ENCODE measurements at regions not wholly inside any gene's neighbourhood (a gene's known extent, or its start where the extent isn't known, plus 50 kb on each side); places are given as distances from the start of the nearest gene placed in this dataset.
"Not testable (repeated sequence)": the region's sequence is repeated elsewhere in the genome, so short reads cannot be mapped to it uniquely, and the experiment has no call there.

GRCh38 chr3:109918740-109919139 lies 581.4 kb upstream of the DPPA4 start:
- no peak for DNase-seq

GRCh38 chr3:109920749-109921148 lies 583.4 kb upstream of the DPPA4 start:
- no peak for DNase-seq

DNA sequence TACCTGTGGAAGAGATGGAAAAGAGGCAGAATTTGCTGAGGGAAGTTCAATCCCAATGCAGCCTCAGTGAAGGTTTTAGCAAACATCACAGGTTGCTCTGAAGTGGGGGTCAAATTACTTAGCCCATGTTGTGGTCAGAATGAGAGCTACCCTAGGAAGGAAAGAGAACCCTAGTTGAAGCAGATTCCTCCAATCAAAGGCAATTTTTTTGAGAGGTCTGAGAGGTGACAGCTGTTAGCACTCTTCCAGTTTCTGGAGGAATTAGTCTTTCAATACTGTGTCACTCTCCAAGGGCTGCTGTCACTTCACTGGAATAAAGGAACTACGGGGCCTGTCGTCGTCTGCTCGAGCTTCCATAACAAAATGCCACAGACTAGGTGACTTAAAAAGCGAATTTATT lies 584.2 kb upstream of the DPPA4 start:
- no peak for DNase-seq

- no peak for DNase-seq
These were observed 585.5 kb upstream of the DPPA4 start for GRCh38 chr3:109922856-109923255.

GRCh38 chr3:109923431-109923830 lies 586.1 kb upstream of the DPPA4 start:
- no peak for DNase-seq

- no peak for DNase-seq
These were observed 586.9 kb upstream of the DPPA4 start for GRCh38 chr3:109924196-109924595.

DNA sequence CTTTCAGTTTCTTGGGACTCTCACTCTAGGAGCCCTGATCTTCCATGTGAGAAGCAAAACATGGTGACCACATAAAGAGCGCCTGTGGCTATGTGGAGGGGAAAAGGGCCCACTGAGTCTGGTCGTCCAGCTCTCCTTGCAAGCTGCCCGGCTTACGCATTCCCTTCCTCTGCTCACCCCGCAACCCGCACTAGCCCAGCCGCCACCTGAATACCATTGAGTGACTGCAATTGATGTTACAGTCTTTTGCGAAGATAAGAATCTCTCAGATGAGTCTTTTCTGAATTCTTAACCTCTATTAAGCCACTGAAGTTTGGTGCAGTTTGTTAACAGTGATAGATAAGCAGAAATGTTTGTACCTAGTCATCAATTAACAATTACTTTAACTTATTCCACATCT lies 589.0 kb upstream of the DPPA4 start:
- DNase-seq, result no peak

DNA sequence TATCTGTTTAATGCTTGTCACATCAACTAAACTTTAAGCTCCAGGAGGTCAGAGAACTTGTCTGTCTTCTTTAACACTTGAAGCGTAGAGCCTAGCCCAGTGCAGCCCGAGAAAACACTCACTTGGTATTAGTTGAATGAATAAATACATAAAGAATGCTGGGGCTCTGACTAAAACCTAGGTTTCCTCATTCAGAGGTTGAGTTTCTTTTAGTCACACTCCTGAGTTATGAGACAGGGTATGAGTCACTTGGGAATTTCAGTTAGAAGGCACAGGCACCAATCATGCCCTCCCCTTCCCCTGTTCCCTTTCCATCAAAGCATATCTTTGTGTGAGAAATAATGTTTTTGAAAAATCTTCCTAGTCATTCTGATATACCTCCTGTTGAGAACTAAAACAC lies 589.8 kb upstream of the DPPA4 start:
- peak; percentile 94 for DNase-seq

- DNase-seq, result peak; percentile 52
These were observed 590.4 kb upstream of the DPPA4 start for GRCh38 chr3:109927726-109928125.

- DNase-seq, result no peak
These were observed 593.2 kb upstream of the DPPA4 start for GRCh38 chr3:109930582-109930981.

GRCh38 chr3:109933576-109933975 lies 596.2 kb upstream of the DPPA4 start:
- no peak for DNase-seq

- no peak for DNase-seq
These were observed 602.5 kb upstream of the DPPA4 start for GRCh38 chr3:109939817-109940216.

- no peak for DNase-seq
These were observed 605.8 kb upstream of the DPPA4 start for GRCh38 chr3:109943181-109943580.

- no peak for DNase-seq
These were observed 607.5 kb upstream of the DPPA4 start for GRCh38 chr3:109944836-109945235.

DNA sequence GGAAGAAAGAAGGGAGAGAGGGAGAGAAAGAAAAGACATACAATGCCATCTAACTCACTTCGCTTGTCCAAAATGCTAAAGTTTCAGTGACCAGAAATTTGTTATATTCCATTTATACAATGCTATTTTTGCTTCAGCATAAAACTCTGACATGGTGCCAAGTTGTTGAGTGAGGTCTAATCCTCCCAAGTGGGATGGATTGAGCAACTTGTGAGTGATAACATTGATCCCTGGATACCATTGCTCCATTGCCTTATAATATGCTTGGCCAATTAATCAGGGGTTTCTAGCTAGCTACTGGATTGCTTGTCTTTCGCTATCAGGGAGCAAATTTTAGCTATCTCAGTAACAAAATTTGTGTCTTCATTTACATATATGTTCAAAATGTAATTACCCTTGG lies 615.6 kb upstream of the DPPA4 start:
- DNase-seq, result no peak

GRCh38 chr3:109963831-109964230 lies 626.5 kb upstream of the DPPA4 start:
- DNase-seq, result no peak

DNA sequence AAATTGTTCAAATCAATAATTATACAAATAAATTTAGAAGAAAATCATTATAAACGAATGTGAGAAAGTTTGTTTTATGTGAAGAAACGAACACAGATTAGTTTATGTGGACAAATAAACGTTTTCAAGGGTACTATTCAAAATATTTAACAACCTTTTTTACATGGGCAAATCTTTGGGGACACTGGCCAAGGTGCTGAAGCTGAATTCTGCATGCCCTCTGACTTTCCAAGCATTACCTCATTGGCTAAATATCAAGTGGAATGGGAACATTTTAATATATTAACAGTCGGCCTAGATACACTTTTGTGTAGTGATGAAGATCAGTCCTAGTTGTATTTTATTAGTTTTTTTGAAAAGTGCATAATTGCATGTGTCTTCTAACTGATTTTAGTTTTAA lies 636.4 kb upstream of the DPPA4 start:
- no peak for DNase-seq

- DNase-seq, result no peak
These were observed 640.6 kb upstream of the DPPA4 start for GRCh38 chr3:109977897-109978296.

DNA sequence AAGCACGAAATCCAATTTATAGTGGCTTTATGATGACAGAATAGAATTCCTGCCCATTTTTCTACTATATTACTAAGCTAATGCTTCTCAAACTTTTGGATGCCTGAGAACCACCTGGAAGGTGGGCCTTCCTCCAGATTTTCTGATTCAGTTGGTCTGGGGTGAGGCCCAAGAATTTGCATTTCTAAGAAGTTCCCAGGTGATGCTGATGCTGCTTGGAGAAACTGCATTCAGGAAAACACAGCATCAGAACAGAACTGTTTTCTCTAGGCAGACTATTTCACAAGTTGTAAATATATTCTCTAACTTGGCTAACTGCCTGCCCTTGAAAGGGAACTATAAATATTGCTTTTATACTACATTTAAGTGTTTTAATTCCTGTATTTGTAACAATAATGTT lies 644.9 kb upstream of the DPPA4 start:
- DNase-seq, result no peak

- DNase-seq, result no peak
These were observed 647.6 kb upstream of the DPPA4 start for GRCh38 chr3:109984976-109985375.

DNA sequence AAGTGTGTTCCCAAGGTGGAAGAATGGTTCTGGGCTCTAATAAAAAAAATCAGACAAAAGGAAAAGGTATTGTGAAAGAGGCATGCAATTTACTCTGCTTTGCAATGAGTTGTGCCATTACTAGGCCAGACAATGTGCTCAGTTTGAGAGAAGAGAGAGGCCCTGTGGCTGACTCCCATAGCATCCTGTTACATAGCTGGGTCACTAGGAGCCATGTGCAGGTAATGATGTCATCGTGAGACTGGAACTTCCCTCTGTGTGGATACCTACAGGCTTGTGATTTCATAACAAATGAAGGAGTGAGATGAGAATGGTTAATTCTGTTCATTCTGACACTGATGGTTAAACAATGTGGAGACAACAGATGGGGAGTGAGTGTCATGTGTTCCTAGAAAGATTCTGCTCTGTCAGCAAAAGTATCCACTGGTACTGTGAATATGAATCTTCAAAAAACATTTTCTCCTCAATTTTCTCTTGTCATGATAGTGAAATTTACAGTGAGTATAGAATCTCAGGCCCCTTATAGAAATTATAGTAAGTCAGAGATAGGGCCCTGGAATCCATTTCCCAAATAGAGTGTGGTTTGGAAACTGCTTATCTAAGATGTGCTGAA lies 648.7 kb upstream of the DPPA4 start:
- no peak for DNase-seq

DNA sequence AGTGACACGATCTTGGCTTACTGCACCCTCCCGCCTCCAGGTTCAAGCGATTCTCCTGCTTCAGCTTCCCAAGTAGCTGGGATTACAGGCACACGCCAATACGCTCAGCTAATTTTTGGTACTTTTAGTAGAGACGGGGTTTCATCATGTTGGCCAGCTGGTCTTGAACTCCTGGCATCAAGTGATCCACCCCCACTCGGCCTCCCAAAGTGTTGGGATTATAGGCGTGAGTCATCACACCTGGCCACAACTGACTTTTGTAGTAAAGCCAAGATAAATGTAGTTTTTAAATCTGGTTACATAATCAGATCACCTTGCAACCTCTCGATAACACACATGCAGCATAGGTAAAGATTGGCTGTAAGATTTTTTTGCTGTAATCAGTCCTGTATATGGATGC lies 657.5 kb upstream of the DPPA4 start:
- DNase-seq, result no peak

GRCh38 chr3:109995377-109995776 lies 658.0 kb upstream of the DPPA4 start:
- DNase-seq, result no peak

- DNase-seq, result not testable (repeated sequence)
These were observed 664.6 kb upstream of the DPPA4 start for GRCh38 chr3:110001905-110002304.

- no peak for DNase-seq
These were observed 669.6 kb upstream of the DPPA4 start for GRCh38 chr3:110006913-110007312.
